ENCODE measurements at regions not wholly inside any gene's neighbourhood (a gene's known extent, or its start where the extent isn't known, plus 50 kb on each side); places are given as distances from the start of the nearest gene placed in this dataset.

DNA sequence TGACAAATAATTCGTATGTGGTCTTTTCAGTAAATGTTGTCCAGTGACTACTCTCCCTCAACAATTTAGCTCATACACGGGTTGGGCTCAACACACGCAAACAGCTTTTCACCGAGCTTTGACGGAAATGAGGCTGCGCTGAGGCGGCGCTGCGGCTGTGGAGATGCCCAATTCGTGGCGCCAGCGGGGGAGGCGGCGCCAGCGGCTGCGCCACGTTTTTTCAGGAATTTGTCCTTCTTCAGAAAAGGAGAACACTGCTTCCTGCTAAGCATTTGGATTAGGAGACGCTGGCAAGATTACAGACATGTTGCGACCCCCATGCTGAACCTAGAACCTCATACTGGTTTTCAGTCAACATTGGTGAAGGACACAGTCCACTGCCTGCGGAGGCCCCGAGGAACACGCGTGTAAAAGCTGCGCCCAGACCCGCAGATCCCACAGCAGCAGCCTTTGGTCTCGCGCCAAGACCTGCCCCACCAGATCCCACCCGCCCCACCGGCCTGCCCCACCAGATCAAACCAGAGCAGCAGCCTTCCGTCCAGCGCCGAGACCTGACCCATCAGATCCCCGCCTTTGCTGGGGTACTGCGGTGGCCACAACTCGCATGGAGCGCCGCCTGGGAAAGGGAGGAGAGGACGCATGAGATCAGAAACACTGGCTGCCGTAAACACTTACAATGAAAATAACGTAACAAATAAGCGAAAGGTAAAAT lies 173.8 kb downstream of the TMEM18 start:
- TF ChIP-seq, protein P1, sequence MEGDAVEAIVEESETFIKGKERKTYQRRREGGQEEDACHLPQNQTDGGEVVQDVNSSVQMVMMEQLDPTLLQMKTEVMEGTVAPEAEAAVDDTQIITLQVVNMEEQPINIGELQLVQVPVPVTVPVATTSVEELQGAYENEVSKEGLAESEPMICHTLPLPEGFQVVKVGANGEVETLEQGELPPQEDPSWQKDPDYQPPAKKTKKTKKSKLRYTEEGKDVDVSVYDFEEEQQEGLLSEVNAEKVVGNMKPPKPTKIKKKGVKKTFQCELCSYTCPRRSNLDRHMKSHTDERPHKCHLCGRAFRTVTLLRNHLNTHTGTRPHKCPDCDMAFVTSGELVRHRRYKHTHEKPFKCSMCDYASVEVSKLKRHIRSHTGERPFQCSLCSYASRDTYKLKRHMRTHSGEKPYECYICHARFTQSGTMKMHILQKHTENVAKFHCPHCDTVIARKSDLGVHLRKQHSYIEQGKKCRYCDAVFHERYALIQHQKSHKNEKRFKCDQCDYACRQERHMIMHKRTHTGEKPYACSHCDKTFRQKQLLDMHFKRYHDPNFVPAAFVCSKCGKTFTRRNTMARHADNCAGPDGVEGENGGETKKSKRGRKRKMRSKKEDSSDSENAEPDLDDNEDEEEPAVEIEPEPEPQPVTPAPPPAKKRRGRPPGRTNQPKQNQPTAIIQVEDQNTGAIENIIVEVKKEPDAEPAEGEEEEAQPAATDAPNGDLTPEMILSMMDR (IDR thresholded peaks at IDR 0.05; ENCODE audit: insufficient read depth, low read depth, low read length) = no peak
- no peak overlapping the region for H3K4me3 ChIP-seq (ENCODE audit: low read depth, low read length)
- DNase-seq (ENCODE audit: low read depth) = no peak

DNA sequence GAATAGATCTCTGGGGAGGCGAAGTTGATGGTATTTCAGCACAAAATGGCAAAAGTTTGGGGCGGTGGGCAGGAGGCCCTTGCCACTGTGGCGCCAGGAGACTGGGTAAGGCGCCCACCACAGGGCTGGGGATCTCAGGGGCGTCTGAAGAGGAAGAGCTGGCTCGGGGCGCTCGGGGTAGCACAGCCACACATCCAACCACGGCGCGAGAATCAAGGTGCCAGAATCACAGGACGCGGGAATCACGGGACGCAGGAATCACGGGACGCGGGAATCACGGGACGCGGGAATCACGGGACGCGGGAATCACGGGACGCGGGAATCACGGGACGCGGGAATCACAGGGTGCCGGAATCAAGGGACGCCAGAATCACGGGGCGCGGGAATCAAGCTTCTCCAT lies 174.4 kb downstream of the TMEM18 start:
- DNase-seq (ENCODE audit: low read depth) = no peak
- H3K4me3 ChIP-seq (ENCODE audit: low read depth, low read length) = no peak overlapping the region
- TF ChIP-seq, protein P1 (IDR thresholded peaks at IDR 0.05; ENCODE audit: insufficient read depth, low read depth, low read length) = no peak

DNA sequence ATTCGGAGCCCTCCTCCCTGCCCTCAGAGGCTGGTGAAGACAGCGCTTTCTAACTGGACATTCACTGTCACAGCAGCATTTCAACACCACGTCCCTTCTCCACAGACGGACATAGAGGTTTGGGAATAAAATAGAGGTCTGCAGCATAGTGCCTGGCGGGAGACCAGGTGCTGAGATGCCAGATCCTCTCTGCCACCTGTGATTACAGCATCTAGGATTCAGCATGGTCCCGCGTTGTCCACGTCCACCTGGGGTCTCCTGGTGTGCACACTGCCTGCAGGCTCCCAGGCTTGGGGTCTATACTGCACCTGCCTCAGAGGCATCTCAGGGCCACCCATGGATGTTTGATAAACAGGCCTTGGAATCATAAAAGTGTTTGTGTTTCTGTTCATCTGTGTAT lies 175.5 kb downstream of the TMEM18 start:
- no peak overlapping the region for H3K4me3 ChIP-seq (ENCODE audit: low read depth, low read length)
- TF ChIP-seq, protein P1 (IDR thresholded peaks at IDR 0.05; ENCODE audit: insufficient read depth, low read depth, low read length) = no peak
- DNase-seq (ENCODE audit: low read depth) = no peak

DNA sequence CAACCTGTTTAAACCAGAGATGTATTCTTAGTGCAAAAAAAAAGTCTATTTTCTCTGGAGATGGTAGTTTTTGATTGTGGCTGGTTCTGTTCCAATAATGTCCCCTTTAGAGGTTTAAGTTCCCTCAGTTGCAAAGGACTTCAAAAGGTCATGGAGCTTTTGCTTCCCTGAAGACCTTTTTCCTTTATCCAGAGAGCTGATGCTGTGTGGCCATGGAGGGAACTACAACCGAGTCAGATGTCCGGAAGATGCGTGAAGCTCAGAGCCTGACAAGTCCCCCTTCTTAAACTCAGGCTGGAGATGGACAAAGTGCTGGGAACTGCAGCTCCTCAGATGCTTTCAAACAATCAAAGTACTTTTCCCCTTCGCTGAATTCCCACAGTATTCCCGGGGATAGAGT lies 176.1 kb downstream of the TMEM18 start:
- TF ChIP-seq, protein P1 (IDR thresholded peaks at IDR 0.05; ENCODE audit: insufficient read depth, low read depth, low read length) = no peak
- H3K4me3 ChIP-seq (ENCODE audit: low read depth, low read length) = no peak overlapping the region
- DNase-seq (ENCODE audit: low read depth) = no peak

DNA sequence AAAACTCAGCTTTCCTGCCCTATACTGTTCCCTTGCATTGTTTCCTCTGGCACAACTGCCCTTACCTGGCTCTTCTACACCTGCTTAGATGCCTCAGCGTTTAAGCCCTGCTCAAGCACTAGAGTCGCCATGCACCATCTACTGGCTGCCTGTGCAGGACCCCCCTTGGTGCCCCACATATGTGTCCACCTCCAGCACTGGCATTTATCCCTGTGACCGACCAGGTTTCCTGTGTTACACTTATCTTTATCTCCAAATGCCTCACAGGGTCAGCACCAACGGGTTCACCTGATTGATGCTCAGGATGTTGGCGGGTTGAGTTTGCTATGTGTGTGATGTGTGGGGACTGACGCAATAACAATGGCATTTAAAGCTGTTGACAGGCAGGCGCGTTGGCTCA lies 177.5 kb downstream of the TMEM18 start:
- no peak for DNase-seq (ENCODE audit: low read depth)
- TF ChIP-seq, protein P1 (IDR thresholded peaks at IDR 0.05; ENCODE audit: insufficient read depth, low read depth, low read length) = no peak

DNA sequence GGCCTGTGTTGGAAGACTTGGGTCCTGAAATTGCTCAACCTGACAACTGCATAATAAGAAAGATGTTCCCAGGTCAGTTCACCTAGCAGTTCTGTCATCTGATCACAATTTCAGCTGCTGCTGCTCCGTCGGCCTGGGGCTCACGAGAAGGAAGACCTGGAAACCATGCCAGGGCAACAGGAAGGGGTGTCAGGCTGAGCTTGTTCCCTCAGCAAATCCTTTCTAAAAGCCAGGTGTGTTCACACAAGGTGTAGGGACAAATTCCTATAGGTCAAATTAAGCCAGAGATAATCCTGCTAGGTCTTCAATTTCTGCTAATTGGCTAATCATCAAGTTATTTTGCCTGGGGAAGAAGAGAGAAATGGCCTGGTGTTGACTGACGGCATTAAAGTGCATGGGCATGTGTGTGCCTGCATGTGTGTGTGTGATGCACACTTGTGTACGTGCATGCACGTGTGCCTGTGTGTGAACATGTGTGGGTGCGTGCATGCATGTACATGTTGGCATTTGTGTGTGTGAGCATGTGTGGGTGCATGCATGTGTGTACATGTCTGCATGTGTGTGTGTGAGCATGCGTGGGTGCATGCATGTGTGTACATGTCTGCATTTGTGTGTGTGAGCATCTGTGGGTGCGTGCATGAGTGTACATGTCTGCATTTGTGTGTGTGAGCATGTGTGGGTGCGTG lies 178.6 kb downstream of the TMEM18 start:
- no peak for DNase-seq (ENCODE audit: low read depth)
- H3K4me3 ChIP-seq (ENCODE audit: low read depth, low read length) = no peak overlapping the region
- TF ChIP-seq, protein P1 (IDR thresholded peaks at IDR 0.05; ENCODE audit: insufficient read depth, low read depth, low read length) = no peak

More for the DNA sequence above, 177.5 kb downstream of the TMEM18 start:
- no peak overlapping the region for H3K4me3 ChIP-seq (ENCODE audit: low read depth, low read length)

All from fibroblast of villous mesenchyme (primary cell).